CD14-positive monocyte (primary cell): ENCODE measurements at regions not wholly inside any gene's neighbourhood (a gene's known extent, or its start where the extent isn't known, plus 50 kb on each side); places are given as distances from the start of the nearest gene placed in this dataset.

ENCODE experiments used
- DNase-seq, 3 donors: peaks; one replicate each; pipeline ENCODE4 v3.0.0-alpha.2; 2011 to 2022
- H2AFZ ChIP-seq: 2 replicates; pipeline ENCODE4 v1.6.0; 2012; ENCODE audit warnings: mild to moderate bottlenecking, low read depth, low read length, inconsistent platforms; ENCODE audit not compliant: insufficient read depth, poor library complexity, severe bottlenecking
- H3K27ac ChIP-seq, 2 donors: 1 replicate in 1 of 2; 2 replicates in 1 of 2; pipeline ENCODE4 v1.5.1; 2012 to 2013; ENCODE audit warnings: low read length in 2 of 2, control low read depth in 1 of 2, inconsistent platforms in 1 of 2, low read depth in 1 of 2, mild to moderate bottlenecking in 1 of 2
- H3K27me3 ChIP-seq, 2 donors: one replicate each; pipeline versions ENCODE4 v1.6.0 to v1.6.1; 2011 to 2013; ENCODE audit warnings: low read length in 2 of 2; ENCODE audit not compliant: control insufficient read depth in 2 of 2, insufficient read depth in 2 of 2
- H3K36me3 ChIP-seq, 2 donors: replicated peaks in 1 of 2; 1 replicate in 1 of 2; 2 replicates in 1 of 2; pipeline versions ENCODE4 v1.5.1 to v1.6.1; 2012 to 2013; ENCODE audit warnings: low read length in 2 of 2, control low read depth in 1 of 2, inconsistent platforms in 1 of 2, mild to moderate bottlenecking in 1 of 2; ENCODE audit not compliant: insufficient read depth in 2 of 2, control insufficient read depth in 1 of 2
- H3K4me1 ChIP-seq, 2 donors: 1 replicate in 1 of 2; 2 replicates in 1 of 2; pipeline versions ENCODE4 v1.5.1 to v1.6.1; 2012 to 2013; ENCODE audit warnings: low read length in 2 of 2, control low read depth in 1 of 2, inconsistent platforms in 1 of 2, mild to moderate bottlenecking in 1 of 2, moderate library complexity in 1 of 2; ENCODE audit not compliant: insufficient read depth in 2 of 2, control insufficient read depth in 1 of 2
- H3K4me2 ChIP-seq: replicated peaks from 2 replicates; pipeline ENCODE3; 2012; ENCODE audit warnings: low read length, moderate library complexity, mild to moderate bottlenecking; ENCODE audit not compliant: poor library complexity, severe bottlenecking; ENCODE audit errors: extremely low read depth
- H3K4me3 ChIP-seq, 3 experiments: fragments of 200-600 bp in 1 of 3; sonication (generic) in 1 of 3; replicated peaks in 1 of 3; 1 replicate in 2 of 3; 2 replicates in 1 of 3; pipeline ENCODE4 v1.5.1; 2011 to 2013; ENCODE audit warnings: low read length in 3 of 3, mild to moderate bottlenecking in 3 of 3, control low read depth in 2 of 3, low read depth in 2 of 3, inconsistent platforms in 1 of 3, moderate library complexity in 1 of 3
- H3K79me2 ChIP-seq: 2 replicates; pipeline ENCODE4 v1.6.0; 2012; ENCODE audit warnings: mild to moderate bottlenecking, control low read depth, inconsistent platforms, low read length, moderate library complexity; ENCODE audit not compliant: insufficient read depth
- H3K9ac ChIP-seq: 2 replicates; pipeline ENCODE4 v1.6.0; 2017; ENCODE audit warnings: low read length, mild to moderate bottlenecking; ENCODE audit not compliant: insufficient read depth, poor library complexity, severe bottlenecking
- H3K9me3 ChIP-seq, 2 donors: replicated peaks in 1 of 2; 1 replicate in 1 of 2; 2 replicates in 1 of 2; pipeline versions ENCODE4 v1.5.1 to v1.6.1; 2012 to 2013; ENCODE audit warnings: low read length in 2 of 2, control low read depth in 1 of 2; ENCODE audit not compliant: control insufficient read depth in 1 of 2, insufficient read depth in 1 of 2
- H4K20me1 ChIP-seq: 2 replicates; pipeline ENCODE4 v1.6.0; 2012; ENCODE audit warnings: mild to moderate bottlenecking, low read length, control low read depth, moderate library complexity; ENCODE audit not compliant: insufficient read depth
- H3K27ac Mint-ChIP-seq, 7 donors: one replicate each; pipeline ENCODE4 v1.8.0; 2020; ENCODE audit warnings: mild to moderate bottlenecking in 7 of 7, mixed read lengths in 7 of 7, moderate library complexity in 6 of 7, inconsistent platforms in 2 of 7
- H3K27me3 Mint-ChIP-seq, 3 donors: one replicate each; pipeline ENCODE4 v1.8.0; 2021 to 2022; ENCODE audit warnings: low read depth in 3 of 3, mild to moderate bottlenecking in 3 of 3, mixed read lengths in 3 of 3, moderate library complexity in 3 of 3, inconsistent platforms in 1 of 3
- H3K36me3 Mint-ChIP-seq, 2 donors: one replicate each; pipeline ENCODE4 v1.8.0; 2020; ENCODE audit warnings: mixed read lengths in 2 of 2, inconsistent platforms in 1 of 2, mild to moderate bottlenecking in 1 of 2
- H3K4me1 Mint-ChIP-seq: one replicate; pipeline ENCODE4 v1.8.0; 2020; ENCODE audit warnings: mild to moderate bottlenecking, mixed read lengths
- H3K4me3 Mint-ChIP-seq, 2 donors: one replicate each; pipeline ENCODE4 v1.8.0; 2020; ENCODE audit warnings: mild to moderate bottlenecking in 2 of 2, mixed read lengths in 2 of 2, moderate library complexity in 1 of 2
- H3K9me3 Mint-ChIP-seq, 7 donors: one replicate each; pipeline ENCODE4 v1.8.0; 2020 to 2022; ENCODE audit warnings: mixed read lengths in 7 of 7, mild to moderate bottlenecking in 6 of 7, moderate library complexity in 6 of 7, inconsistent platforms in 2 of 7
- WGBS: methylation state at CpG from one replicate; pipeline ENCODE4 v1.1.5; 2013; ENCODE audit warnings: missing lambda C conversion rate; ENCODE audit not compliant: insufficient coverage; 5-methylcytosine and 5-hydroxymethylcytosine counted together
- intact Hi-C, 2 donors: fragments of 100-400 bp; cut with micrococcal nuclease; formaldehyde crosslinking; loops; one replicate each; pipeline versions ENCODE4 v1.15.0 to v1.15.1; 2023
- TF ChIP-seq, protein P1 (sequence below): fragments of 200-600 bp; IDR thresholded peaks from one replicate; pipeline ENCODE4 v1.8.0; 2022; ENCODE audit warnings: antibody characterized with exemption, mild to moderate bottlenecking

GRCh38 chr2:19799881-19800780, 101.7 kb downstream of the TTC32 start:
- Histone ChIP-seq H3K4me1 (no peaks in the 10 kb centered on the region), H3K4me2 (no peak overlapping the region), H3K9me3 (peaks cover 0 to 6% of the 10 kb centered on the region in 2 donors), H2AFZ (no peak overlapping the region), H3K9ac (no peak overlapping the region), H3K36me3 (no peaks in the 10 kb centered on the region), H3K27ac (no peak overlapping the region), H3K4me3 (no peak overlapping the region), H3K27me3 (no peaks in the 10 kb centered on the region), H4K20me1 (no peaks in the 10 kb centered on the region), H3K79me2 (no peaks in the 10 kb centered on the region)
- no peak for DNase-seq
- H3K36me3 Mint-ChIP-seq: no peaks in the 10 kb centered on the region
- TF ChIP-seq, protein P1, sequence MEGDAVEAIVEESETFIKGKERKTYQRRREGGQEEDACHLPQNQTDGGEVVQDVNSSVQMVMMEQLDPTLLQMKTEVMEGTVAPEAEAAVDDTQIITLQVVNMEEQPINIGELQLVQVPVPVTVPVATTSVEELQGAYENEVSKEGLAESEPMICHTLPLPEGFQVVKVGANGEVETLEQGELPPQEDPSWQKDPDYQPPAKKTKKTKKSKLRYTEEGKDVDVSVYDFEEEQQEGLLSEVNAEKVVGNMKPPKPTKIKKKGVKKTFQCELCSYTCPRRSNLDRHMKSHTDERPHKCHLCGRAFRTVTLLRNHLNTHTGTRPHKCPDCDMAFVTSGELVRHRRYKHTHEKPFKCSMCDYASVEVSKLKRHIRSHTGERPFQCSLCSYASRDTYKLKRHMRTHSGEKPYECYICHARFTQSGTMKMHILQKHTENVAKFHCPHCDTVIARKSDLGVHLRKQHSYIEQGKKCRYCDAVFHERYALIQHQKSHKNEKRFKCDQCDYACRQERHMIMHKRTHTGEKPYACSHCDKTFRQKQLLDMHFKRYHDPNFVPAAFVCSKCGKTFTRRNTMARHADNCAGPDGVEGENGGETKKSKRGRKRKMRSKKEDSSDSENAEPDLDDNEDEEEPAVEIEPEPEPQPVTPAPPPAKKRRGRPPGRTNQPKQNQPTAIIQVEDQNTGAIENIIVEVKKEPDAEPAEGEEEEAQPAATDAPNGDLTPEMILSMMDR: no peak
- peaks cover 0 to 8% (median 0%) of the 10 kb centered on the region in 7 donors for H3K9me3 Mint-ChIP-seq
- H3K27ac Mint-ChIP-seq: no peak overlapping the region
- 80% methylated on average over 6 of the region's 8 CpGs for WGBS
- H3K4me3 Mint-ChIP-seq: no peak overlapping the region
- H3K4me1 Mint-ChIP-seq: no peaks in the 10 kb centered on the region
- intact Hi-C loops: no loop called here
- peaks cover 4 to 7% (median 7%) of the 10 kb centered on the region in 3 donors for H3K27me3 Mint-ChIP-seq

DNA sequence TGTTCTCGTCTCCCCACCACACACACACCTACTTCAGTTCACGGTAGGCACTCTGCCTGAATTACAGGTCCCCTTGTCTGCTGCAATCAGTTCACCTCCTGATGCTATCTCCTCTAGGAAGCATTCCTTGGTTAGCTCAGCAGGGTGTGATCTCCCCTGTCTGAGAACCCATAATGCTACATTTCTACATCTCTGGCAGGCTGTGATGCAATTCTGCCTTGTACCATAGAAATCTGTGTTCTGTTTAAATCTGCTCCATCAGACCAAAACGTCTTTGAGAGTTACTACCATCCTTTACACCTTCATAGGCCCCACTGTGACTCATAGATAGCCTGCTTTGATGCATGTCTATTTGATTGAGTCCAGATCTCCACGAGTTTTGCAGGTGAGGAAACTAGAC, 103.9 kb downstream of the TTC32 start:
- Mint-ChIP-seq H3K4me3 (no peak overlapping the region), H3K4me1 (no peaks in the 10 kb centered on the region), H3K36me3 (no peaks in the 10 kb centered on the region), H3K27me3 (peaks cover 4 to 10% (median 5%) of the 10 kb centered on the region in 3 donors), H3K9me3 (peaks cover 0 to 8% (median 0%) of the 10 kb centered on the region in 7 donors), H3K27ac (no peak overlapping the region)
- H3K79me2 ChIP-seq: no peaks in the 10 kb centered on the region
- no peaks in the 10 kb centered on the region for H4K20me1 ChIP-seq
- no peak overlapping the region for H3K27ac ChIP-seq
- no peaks in the 10 kb centered on the region for H3K4me1 ChIP-seq
- no peak for DNase-seq
- 60% methylated on average over 1 of the region's 4 CpGs for WGBS
- TF ChIP-seq, protein P1: no peak
- no peak overlapping the region for H3K4me3 ChIP-seq
- H3K36me3 ChIP-seq: no peaks in the 10 kb centered on the region
- H2AFZ ChIP-seq: no peak overlapping the region
- intact Hi-C loops: no loop called here
- no peak overlapping the region for H3K9ac ChIP-seq
- H3K27me3 ChIP-seq: no peaks in the 10 kb centered on the region
- no peak overlapping the region for H3K4me2 ChIP-seq
- peaks cover 0 to 6% of the 10 kb centered on the region in 2 donors for H3K9me3 ChIP-seq
